Heart left ventricle (tissue), 13 donors: ENCODE measurements at regions not wholly inside any gene's neighbourhood (a gene's known extent, or its start where the extent isn't known, plus 50 kb on each side); places are given as distances from the start of the nearest gene placed in this dataset.

Source experiments
- CTCF ChIP-seq, 12 donors: fragments of 200-600 bp; sonication (generic) in 4 of 12; IDR thresholded peaks; one replicate each; pipeline versions ENCODE4 v1.5.0 to v1.8.0; 2018 to 2022; ENCODE audit warnings: antibody characterized with exemption in 12 of 12, mild to moderate bottlenecking in 5 of 12
- POLR2A ChIP-seq, 2 donors: fragments of 450-650 bp; IDR thresholded peaks; one replicate each; pipeline ENCODE4 v1.6.1; 2017; ENCODE audit warnings: antibody characterized with exemption in 2 of 2, mild to moderate bottlenecking in 2 of 2, moderate library complexity in 2 of 2
- donor health status: ischemic (EF 13 %, LVEDD 7.1; RV severe dilation, severe dysfunction).
- donor health status: DM: no; HTN: yes; CAD: no.
- donor health status: DM: no; HTN: no; CAD: no.
- donor health status: ischemic (EF 25% LVEDD 6.9; RV normal size, moderate dysfunction).
- donor health status: ischemic (EF 25% LVEDD 5.7; RV mildly dilated, moderate dysfunction).
- donor health status: ischemic (EF 35%, LVEDD 5.7; RV mildly dilated, moderate dysfunction).
- donor health status: nonischemic (EF 11% LVEDD 7.7; RV severe dilation, severe dysfunction).
- donor health status: DM: yes; HTN: yes; CAD: no.
- donor health status: PGD.
- donor health status: ischemic (EF 29% LVEDD 5.4; RV normal size, mild dysfunction).
- donor health status: nonischemic (EF 23%, LVEDD 6.1; RV moderate dilation, normal function).

GRCh38 chr6:108734271-108734922 is 113.8 kb upstream of the ARMC2 start:
- TF ChIP-seq CTCF (IDR thresholded peaks at IDR 0.05) (no peak), POLR2A (IDR thresholded peaks at IDR 0.05) (no peak)
